DND-41 (cell line): ENCODE measurements at regions not wholly inside any gene's neighbourhood (a gene's known extent, or its start where the extent isn't known, plus 50 kb on each side); places are given as distances from the start of the nearest gene placed in this dataset.

ENCODE experiments used
- ATAC-seq: fragments of 200-7000 bp; cut with Tn5 transposase; 3 replicates; pipeline ENCODE4 v1.9.1; 2021; ENCODE audit warnings: low read depth; ENCODE audit not compliant: insufficient read depth
- DNase-seq: peaks from one replicate; pipeline ENCODE4 v3.0.0-alpha.2; 2020
- H2AFZ ChIP-seq: 2 replicates; pipeline ENCODE4 v1.6.0; 2012; ENCODE audit warnings: low read depth, low read length
- H3K27ac ChIP-seq: 2 replicates; pipeline ENCODE4 v1.5.1; 2012; ENCODE audit warnings: low read length, inconsistent platforms
- H3K27me3 ChIP-seq: fragments of 200-600 bp; sonication (generic); 2 replicates; pipeline ENCODE4 v1.6.0; 2012; ENCODE audit warnings: low read length, mild to moderate bottlenecking, inconsistent platforms; ENCODE audit not compliant: insufficient read depth, poor library complexity
- H3K36me3 ChIP-seq: 2 replicates; pipeline ENCODE4 v1.5.1; 2012; ENCODE audit warnings: low read length, inconsistent platforms; ENCODE audit not compliant: insufficient read depth
- H3K4me1 ChIP-seq: 2 replicates; pipeline ENCODE4 v1.5.1; 2012; ENCODE audit warnings: mild to moderate bottlenecking, low read length; ENCODE audit not compliant: insufficient read depth
- H3K4me2 ChIP-seq: 2 replicates; pipeline ENCODE4 v1.6.0; 2012; ENCODE audit warnings: mild to moderate bottlenecking, moderate library complexity, low read length, inconsistent platforms; ENCODE audit not compliant: insufficient read depth
- H3K4me3 ChIP-seq, 2 experiments: fragments of 200-600 bp in 1 of 2; shearing (Covaris generic) in 1 of 2; 2 replicates each; pipeline ENCODE4 v1.5.1; 2012 to 2016; ENCODE audit warnings: inconsistent platforms in 2 of 2, low read length in 2 of 2, mild to moderate bottlenecking in 2 of 2, low read depth in 1 of 2, moderate library complexity in 1 of 2
- H3K79me2 ChIP-seq: 2 replicates; pipeline ENCODE4 v1.6.0; 2012; ENCODE audit warnings: low read length, inconsistent platforms; ENCODE audit not compliant: insufficient read depth
- H3K9ac ChIP-seq: 2 replicates; pipeline ENCODE4 v1.6.0; 2012; ENCODE audit warnings: low read depth, mild to moderate bottlenecking, inconsistent platforms, low read length, moderate library complexity
- H3K9me3 ChIP-seq: 2 replicates; pipeline ENCODE4 v1.5.1; 2012; ENCODE audit warnings: low read length, moderate library complexity, mild to moderate bottlenecking, inconsistent platforms; ENCODE audit not compliant: insufficient read depth, severe bottlenecking
- H4K20me1 ChIP-seq: 2 replicates; pipeline ENCODE4 v1.6.0; 2012; ENCODE audit warnings: low read length; ENCODE audit not compliant: insufficient read depth
- EZH2 ChIP-seq: IDR thresholded peaks from 3 replicates; pipeline ENCODE4 v1.6.1; 2012; ENCODE audit warnings: borderline replicate concordance, low read depth, mild to moderate bottlenecking, moderate library complexity, low read length, inconsistent platforms; ENCODE audit not compliant: severe bottlenecking
- TF ChIP-seq, protein P1 (sequence below): IDR thresholded peaks from 2 replicates; pipeline ENCODE4 v1.5.1; 2012; ENCODE audit warnings: borderline replicate concordance, low read length, moderate library complexity, mild to moderate bottlenecking; ENCODE audit not compliant: poor library complexity, severe bottlenecking; ENCODE audit errors: extremely low read depth

DNA sequence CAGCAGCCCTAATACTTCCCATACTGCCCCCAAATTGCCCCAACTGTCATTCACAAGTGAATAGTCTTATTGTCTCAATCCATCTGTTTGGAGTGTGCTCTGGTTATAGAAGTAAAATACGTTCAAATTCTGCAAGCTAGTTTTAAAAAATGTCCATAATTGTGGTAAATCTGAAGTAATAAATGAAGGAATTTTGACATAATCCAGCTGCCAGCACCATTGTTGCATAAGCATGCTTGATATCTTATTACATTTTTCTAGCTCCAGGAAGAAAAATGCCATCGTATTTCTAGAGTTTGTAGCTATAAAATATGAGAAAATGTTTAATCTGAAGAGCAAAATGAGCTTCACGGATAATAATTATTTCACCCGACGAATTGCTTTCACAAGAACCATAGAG lies 664.7 kb downstream of the RFPL4B start:
- H3K79me2 ChIP-seq, result no peaks in the 10 kb centered on the region
- no peak overlapping the region for H3K4me2 ChIP-seq
- no peak overlapping the region for H3K4me3 ChIP-seq
- DNase-seq, result no peak
- TF ChIP-seq, protein P1, sequence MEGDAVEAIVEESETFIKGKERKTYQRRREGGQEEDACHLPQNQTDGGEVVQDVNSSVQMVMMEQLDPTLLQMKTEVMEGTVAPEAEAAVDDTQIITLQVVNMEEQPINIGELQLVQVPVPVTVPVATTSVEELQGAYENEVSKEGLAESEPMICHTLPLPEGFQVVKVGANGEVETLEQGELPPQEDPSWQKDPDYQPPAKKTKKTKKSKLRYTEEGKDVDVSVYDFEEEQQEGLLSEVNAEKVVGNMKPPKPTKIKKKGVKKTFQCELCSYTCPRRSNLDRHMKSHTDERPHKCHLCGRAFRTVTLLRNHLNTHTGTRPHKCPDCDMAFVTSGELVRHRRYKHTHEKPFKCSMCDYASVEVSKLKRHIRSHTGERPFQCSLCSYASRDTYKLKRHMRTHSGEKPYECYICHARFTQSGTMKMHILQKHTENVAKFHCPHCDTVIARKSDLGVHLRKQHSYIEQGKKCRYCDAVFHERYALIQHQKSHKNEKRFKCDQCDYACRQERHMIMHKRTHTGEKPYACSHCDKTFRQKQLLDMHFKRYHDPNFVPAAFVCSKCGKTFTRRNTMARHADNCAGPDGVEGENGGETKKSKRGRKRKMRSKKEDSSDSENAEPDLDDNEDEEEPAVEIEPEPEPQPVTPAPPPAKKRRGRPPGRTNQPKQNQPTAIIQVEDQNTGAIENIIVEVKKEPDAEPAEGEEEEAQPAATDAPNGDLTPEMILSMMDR, result no peak
- no peak for TF ChIP-seq EZH2
- H3K36me3 ChIP-seq, result no peaks in the 10 kb centered on the region
- no peak overlapping the region for H3K27ac ChIP-seq
- no peaks in the 10 kb centered on the region for H3K27me3 ChIP-seq
- no peaks in the 10 kb centered on the region for H3K9me3 ChIP-seq
- no peaks in the 10 kb centered on the region for H3K4me1 ChIP-seq
- ATAC-seq, result no peak
- no peaks in the 10 kb centered on the region for H4K20me1 ChIP-seq
- no peak overlapping the region for H3K9ac ChIP-seq
- H2AFZ ChIP-seq, result no peak overlapping the region

DNA sequence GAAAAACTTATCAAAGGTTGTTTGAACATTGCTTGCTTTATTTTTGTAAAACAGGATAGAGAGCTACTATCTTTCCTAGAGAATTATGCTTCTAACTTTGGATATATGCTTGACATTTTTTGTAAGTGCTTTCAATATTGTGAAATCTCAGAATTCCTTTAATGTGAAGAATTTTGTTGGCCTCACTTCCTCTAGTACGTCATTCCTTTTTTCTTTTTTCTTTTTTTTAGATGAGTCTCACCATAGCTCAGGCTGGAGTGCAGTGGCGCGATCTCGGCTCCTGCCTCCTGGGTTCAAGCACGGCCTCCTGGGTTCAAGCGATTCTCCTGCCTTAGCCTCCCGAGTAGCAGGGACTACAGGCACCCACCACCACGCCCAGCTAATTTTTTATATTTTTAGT lies 668.1 kb downstream of the RFPL4B start:
- Histone ChIP-seq H3K9ac (no peak overlapping the region), H3K9me3 (no peaks in the 10 kb centered on the region), H3K79me2 (no peaks in the 10 kb centered on the region), H3K36me3 (no peaks in the 10 kb centered on the region), H3K27me3 (no peaks in the 10 kb centered on the region), H2AFZ (no peak overlapping the region), H4K20me1 (no peaks in the 10 kb centered on the region), H3K4me3 (no peak overlapping the region), H3K4me2 (no peak overlapping the region), H3K27ac (no peak overlapping the region), H3K4me1 (no peaks in the 10 kb centered on the region)
- no peak for DNase-seq
- TF ChIP-seq EZH2, result no peak
- TF ChIP-seq, protein P1, result no peak
- ATAC-seq, result no peak

DNA sequence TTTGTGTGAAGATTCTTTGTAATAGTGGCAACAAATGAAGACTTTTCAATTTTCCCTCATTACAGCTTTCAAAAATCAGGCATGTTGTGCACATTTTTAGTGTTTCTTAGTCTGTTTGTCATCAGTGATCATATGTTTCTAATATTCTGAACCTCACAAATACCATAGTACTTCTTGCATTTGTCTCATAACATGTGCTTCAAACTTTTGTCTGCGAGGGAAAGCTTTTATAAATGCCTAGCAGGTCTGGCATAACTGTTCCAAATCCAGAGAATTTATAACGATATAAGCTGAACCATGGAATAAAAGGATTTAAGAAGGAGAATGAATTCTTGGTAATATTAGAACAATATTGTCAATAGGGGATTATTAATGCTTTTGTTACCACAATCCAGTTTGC lies 670.2 kb downstream of the RFPL4B start:
- Histone ChIP-seq H3K79me2 (no peaks in the 10 kb centered on the region), H3K27me3 (no peaks in the 10 kb centered on the region), H3K4me3 (no peak overlapping the region), H3K9me3 (no peaks in the 10 kb centered on the region), H2AFZ (no peak overlapping the region), H3K36me3 (no peaks in the 10 kb centered on the region), H3K4me1 (no peaks in the 10 kb centered on the region), H3K9ac (no peak overlapping the region), H3K4me2 (no peak overlapping the region), H3K27ac (no peak overlapping the region), H4K20me1 (no peaks in the 10 kb centered on the region)
- no peak for TF ChIP-seq EZH2
- TF ChIP-seq, protein P1, result no peak
- no peak for DNase-seq
- no peak for ATAC-seq
